ENCODE measurements at regions not wholly inside any gene's neighbourhood (a gene's known extent, or its start where the extent isn't known, plus 50 kb on each side); places are given as distances from the start of the nearest gene placed in this dataset.

GRCh38 chr1:199660071-199660470 lies 367.4 kb upstream of the NR5A2 start:
- DNase-seq, result no peak

GRCh38 chr1:199665371-199665770 lies 362.1 kb upstream of the NR5A2 start:
- no peak for DNase-seq

GRCh38 chr1:199667089-199667488 lies 360.4 kb upstream of the NR5A2 start:
- DNase-seq, result no peak

- no peak for DNase-seq
Measured at GRCh38 chr1:199669916-199670315, 357.6 kb upstream of the NR5A2 start.

GRCh38 chr1:199671684-199672083 lies 355.8 kb upstream of the NR5A2 start:
- DNase-seq, result no peak

GRCh38 chr1:199675937-199676336 lies 351.6 kb upstream of the NR5A2 start:
- DNase-seq, result no peak

- DNase-seq, result no peak
Measured at GRCh38 chr1:199678771-199679170, 348.7 kb upstream of the NR5A2 start.

GRCh38 chr1:199682081-199682480 lies 345.4 kb upstream of the NR5A2 start:
- no peak for DNase-seq

GRCh38 chr1:199684686-199685273 lies 342.7 kb upstream of the NR5A2 start:
- DNase-seq, result peak; percentile 71

GRCh38 chr1:199685369-199685768 lies 342.1 kb upstream of the NR5A2 start:
- DNase-seq, result peak; percentile 66

- peak; percentile 19 for DNase-seq
Measured at GRCh38 chr1:199687321-199687720, 340.2 kb upstream of the NR5A2 start.

GRCh38 chr1:199688133-199688676 lies 339.3 kb upstream of the NR5A2 start:
- no peak for DNase-seq

- no peak for DNase-seq
Measured at GRCh38 chr1:199688774-199689173, 338.7 kb upstream of the NR5A2 start.

GRCh38 chr1:199690496-199690895 lies 337.0 kb upstream of the NR5A2 start:
- DNase-seq, result no peak

GRCh38 chr1:199691540-199691939 lies 336.0 kb upstream of the NR5A2 start:
- DNase-seq, result peak; percentile 79

- no peak for DNase-seq
Measured at GRCh38 chr1:199693724-199694123, 333.8 kb upstream of the NR5A2 start.

- DNase-seq, result no peak
Measured at GRCh38 chr1:199696225-199696624, 331.3 kb upstream of the NR5A2 start.

- no peak for DNase-seq
Measured at GRCh38 chr1:199698222-199698621, 329.3 kb upstream of the NR5A2 start.

GRCh38 chr1:199700551-199700950 lies 327.0 kb upstream of the NR5A2 start:
- peak; percentile 11 for DNase-seq

GRCh38 chr1:199701726-199702125 lies 325.8 kb upstream of the NR5A2 start:
- peak; percentile 8 for DNase-seq

- DNase-seq, result no peak
Measured at GRCh38 chr1:199704231-199704630, 323.3 kb upstream of the NR5A2 start.

GRCh38 chr1:199705825-199706224 lies 321.7 kb upstream of the NR5A2 start:
- no peak for DNase-seq

GRCh38 chr1:199706826-199707606 lies 320.5 kb upstream of the NR5A2 start:
- no peak for DNase-seq

GRCh38 chr1:199710974-199711373 lies 316.5 kb upstream of the NR5A2 start:
- DNase-seq, result no peak
